Dermis microvascular lymphatic vessel endothelial cell (primary cell): ENCODE measurements at regions not wholly inside any gene's neighbourhood (a gene's known extent, or its start where the extent isn't known, plus 50 kb on each side); places are given as distances from the start of the nearest gene placed in this dataset.
"Not testable (repeated sequence)": the region's sequence is repeated elsewhere in the genome, so short reads cannot be mapped to it uniquely, and the experiment has no call there.

Source experiments
- DNase-seq, 2 donors: peaks; one replicate each; pipeline versions ENCODE4 v3.0.0 to v3.0.0-alpha.2; 2010; ENCODE audit warnings: low read depth in 2 of 2

DNA sequence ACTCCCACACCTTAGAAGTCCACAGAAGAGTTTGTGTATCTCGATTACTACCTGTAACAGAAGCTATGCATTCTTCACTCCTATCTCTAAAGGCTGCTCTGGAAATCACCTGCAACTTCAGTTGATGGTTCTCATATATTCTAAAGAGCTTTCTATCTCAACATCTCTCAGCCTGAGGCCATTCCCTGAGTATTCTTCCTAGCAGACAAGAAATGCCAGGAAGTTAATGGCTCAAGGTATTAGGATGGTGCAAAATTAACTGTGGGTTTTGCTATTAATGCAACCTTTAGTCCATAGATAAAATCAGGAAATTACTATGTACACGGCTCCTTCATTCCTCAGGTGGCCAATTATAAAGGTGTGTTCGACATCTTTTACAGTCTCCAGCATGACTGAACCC is 290.1 kb downstream of the ZNF716 start:
- DNase-seq = not testable (repeated sequence)

GRCh38 chr7:57769131-57769530 is 319.2 kb downstream of the ZNF716 start:
- DNase-seq = no peak

- DNase-seq = no peak
Observed at GRCh38 chr7:57769958-57770357, 320.0 kb downstream of the ZNF716 start.

DNA sequence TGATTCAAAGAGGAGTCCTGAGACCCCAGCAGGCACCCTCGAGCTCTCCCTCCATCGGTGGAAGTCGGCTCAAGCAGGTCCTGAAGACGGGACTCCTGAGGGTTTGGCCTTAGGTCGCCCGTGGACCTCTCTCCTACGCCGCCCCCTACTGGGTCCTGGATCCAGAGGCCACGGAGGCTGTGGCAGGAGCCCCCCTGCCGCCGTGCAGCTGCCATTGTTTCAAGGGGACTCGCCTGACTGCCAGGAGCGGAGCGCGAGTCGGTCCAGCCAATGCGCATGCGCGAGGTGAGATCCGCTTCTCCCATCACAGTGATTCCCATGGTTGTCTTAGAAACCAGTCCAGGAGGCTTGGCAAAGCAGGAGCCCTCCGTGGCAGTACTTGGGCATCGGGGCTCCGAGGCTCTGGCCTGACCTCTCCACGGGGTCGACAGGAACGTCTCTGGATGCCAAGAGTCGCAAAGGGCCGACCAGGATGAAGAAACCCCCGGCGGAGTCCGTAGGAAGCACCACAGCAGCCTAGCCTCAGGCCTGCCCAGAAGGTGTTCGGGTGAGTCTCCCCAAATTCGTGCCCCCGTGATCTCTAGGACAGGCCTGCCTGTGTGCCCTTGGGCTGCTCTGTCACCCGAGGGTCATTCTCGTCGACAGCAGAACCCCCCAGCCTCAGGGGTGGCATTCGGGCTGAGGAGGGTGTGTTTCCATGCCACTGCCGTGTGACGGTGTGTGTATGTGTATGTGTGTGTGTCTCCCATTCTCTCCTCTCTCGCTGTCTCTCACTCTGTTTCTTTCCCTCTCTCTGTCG is 322.3 kb downstream of the ZNF716 start:
- no peak for DNase-seq

GRCh38 chr7:57774300-57774699 is 324.3 kb downstream of the ZNF716 start:
- no peak for DNase-seq

DNA sequence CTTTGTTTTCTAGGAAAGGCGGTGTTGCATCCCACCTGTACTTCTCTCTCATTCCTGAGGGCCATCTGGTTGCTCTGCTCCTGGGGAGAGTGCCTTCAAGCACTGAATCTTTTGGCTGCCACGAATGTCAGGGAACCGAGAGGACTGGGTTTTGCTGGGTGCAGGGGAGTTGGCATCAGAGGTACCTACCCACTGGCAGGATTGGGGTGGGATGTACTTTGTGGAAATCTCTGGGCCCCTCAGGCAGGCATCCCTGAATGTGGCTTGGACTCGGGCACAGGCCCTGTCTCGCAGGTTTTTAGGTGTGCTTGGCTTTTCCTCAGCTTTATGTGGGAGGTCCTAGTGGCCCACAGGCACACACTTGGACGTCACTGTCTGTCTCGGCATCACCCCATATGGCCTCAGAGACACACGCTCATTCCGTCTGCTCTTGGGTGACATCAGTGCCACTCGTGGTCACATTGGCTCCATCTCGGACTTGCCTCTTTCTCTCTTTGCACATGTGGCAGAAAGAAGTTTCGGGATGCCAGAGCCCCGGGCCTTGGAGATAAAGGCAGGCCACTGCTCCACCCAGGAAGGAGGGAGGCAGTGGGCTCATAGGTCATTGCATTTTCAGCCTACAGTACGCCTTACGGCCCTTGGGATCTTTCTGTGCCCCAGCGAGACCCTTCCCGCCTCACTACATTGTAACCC is 325.6 kb downstream of the ZNF716 start:
- DNase-seq = no peak

GRCh38 chr7:57776136-57776856 is 326.3 kb downstream of the ZNF716 start:
- not testable (repeated sequence) for DNase-seq

GRCh38 chr7:57789130-57789529 is 339.2 kb downstream of the ZNF716 start:
- DNase-seq = no peak

- DNase-seq = no peak
Observed at GRCh38 chr7:57819491-57819981, 369.6 kb downstream of the ZNF716 start.

- no peak for DNase-seq
Observed at GRCh38 chr7:57820477-57820876, 370.5 kb downstream of the ZNF716 start.

- no peak for DNase-seq
Observed at GRCh38 chr7:57821438-57822382, 371.7 kb downstream of the ZNF716 start.

- DNase-seq = not testable (repeated sequence)
Observed at GRCh38 chr7:57826548-57826947, 376.6 kb downstream of the ZNF716 start.

DNA sequence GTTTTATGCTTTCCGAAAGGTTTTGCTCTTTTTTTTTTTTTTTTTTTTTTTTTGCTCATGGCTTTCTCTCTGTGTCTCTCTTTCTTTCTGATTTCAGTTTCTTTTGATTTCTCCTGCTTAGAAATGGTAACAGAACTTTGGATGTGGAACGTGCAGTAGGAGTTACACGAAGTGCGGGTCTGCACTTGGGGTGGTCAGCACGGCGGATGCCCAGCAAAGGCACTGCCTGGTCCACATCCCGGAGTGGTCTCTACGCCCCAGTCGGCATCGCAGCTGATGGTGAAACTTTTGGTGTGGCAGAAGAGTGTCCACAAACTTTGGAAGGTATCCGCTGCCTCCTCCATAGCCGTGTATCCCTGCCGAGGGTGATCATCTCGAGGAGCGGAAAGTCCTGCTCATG is 385.2 kb downstream of the ZNF716 start:
- not testable (repeated sequence) for DNase-seq

DNA sequence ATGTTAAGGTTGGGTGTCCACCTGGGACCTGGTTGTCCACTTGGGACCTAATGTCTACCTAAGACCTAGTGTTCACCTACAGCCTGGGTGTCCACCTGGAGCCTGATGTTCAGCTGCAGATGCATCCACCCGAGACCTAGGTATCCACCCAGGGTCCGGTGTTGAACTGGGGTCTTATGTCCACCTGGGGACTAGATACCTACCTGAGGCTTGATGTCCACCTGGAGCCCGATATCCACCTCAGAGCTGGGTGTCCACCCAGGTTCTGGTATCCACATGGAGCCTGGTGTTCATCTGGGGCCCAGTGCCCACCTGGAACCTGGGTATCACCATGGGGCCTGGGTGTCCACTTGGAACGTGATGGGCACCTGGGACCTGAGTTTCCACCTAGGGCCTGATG is 389.2 kb downstream of the ZNF716 start:
- DNase-seq = not testable (repeated sequence)

GRCh38 chr7:57867884-57868701 is 418.1 kb downstream of the ZNF716 start:
- DNase-seq = peak in 1 of 2 donors; percentile 19

- no peak for DNase-seq
Observed at GRCh38 chr7:57868771-57869483, 418.9 kb downstream of the ZNF716 start.
